OCI-M2 (cell line): ENCODE measurements at regions not wholly inside any gene's neighbourhood (a gene's known extent, or its start where the extent isn't known, plus 50 kb on each side); places are given as distances from the start of the nearest gene placed in this dataset.
"Not testable (repeated sequence)": the region's sequence is repeated elsewhere in the genome, so short reads cannot be mapped to it uniquely, and the experiment has no call there.

ENCODE experiments used
- DNase-seq: peaks from one replicate; lab custom pipeline; 2025; ENCODE audit not compliant: unreplicated experiment; lab: John Stamatoyannopoulos, UW

DNA sequence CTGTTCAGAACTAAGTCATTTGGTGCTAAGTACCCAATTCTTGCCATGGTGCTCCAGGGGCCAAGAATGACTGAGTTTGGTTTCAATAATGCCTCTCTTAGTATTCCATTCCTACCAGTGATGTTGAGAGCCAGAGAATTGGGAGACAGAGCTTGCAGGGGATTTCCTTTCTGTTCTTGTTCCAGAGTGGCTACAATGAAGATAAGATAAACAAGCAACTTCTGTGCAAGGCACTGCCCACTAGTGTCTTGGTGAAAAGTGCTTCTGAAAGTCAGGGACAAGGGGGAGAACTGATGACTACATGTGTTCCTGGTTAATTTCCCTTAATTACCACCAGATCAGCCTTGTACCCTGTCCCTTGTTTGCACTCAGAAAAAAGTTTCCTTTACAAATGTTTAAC, 421.6 kb downstream of the BCKDHB start:
- no peak for DNase-seq

DNA sequence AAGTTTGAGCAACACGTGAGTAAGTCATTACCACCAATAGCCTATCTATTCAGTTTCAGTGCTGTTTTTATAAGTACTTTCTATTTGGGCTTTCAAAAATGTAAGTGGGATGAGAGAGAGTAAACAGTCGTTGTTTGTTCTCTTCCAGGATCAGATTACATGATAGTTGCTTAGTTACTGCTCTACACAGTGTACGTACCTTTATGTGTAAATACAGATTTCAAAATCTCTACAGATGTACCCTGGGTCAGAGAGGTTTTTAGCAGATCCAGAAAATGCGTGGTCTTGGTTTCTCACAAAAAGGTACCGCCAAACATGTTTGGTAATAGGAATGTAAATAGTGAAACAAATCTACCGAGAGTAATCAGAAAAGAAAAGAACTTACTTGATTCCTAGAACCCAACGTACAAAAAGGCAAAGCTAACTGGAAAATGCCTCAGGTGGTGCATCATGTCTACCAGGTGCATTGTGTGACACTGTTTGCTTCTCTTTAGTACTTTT, 421.1 kb downstream of the BCKDHB start:
- DNase-seq: no peak

DNA sequence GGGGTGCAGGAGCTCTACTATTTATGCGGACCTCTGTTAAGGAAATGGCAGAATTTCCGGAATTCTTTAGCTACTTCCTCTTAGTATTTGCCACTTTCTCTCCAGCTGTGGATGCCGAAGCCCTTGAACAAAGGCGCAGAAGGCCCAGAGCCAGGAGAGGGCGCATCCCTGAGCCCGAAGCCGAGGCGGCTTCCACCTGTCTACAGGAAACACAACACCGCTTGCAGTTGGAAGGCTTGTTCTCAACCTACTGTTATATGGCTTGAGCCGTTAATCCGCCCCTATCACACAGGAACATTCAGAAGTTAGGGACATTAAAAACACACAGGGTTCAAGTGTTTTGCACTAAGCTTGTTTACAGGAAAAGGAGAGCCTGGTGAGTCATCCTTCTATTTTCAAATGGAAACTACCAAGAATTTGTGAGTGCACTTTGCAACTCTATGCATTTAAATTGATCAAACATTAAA, 417.1 kb downstream of the BCKDHB start:
- no peak for DNase-seq

DNA sequence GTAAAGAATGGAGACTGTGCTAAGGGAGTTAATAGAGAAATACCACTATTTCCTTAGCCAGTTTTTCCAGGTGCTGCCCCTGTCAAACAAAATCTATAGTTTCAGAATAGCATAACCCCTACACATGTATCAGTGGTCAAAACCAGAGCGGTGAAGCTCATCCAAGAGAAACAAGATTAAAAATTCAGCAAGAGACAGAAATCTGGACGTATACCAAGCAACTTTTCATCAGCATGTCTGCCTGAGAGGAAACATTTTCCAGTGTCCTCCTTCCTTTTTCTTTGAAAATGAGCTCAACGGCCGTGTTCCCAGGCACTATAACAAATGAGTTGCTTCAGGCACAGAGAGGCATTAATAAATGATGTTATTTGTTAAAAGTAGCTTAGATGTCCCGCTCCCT, 416.5 kb downstream of the BCKDHB start:
- no peak for DNase-seq

DNA sequence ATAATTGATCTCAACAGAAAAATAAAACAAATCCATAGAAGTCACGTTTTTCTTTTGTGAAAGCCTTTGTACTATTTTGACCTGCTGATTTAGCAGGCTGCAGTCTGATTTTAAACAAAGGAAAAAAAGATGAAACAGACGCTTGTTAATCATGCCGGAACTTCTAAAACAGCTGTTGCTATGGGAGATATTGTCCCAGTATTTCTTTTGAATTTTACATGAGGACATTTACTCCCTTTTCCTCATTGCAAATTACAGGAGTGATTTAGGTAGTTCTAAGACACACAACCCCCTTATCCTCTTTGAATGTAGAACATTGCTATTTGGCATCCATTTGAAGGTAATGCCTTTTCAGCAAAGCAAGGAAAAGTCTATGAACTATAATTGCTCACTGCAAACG, 416.1 kb downstream of the BCKDHB start:
- DNase-seq: no peak

DNA sequence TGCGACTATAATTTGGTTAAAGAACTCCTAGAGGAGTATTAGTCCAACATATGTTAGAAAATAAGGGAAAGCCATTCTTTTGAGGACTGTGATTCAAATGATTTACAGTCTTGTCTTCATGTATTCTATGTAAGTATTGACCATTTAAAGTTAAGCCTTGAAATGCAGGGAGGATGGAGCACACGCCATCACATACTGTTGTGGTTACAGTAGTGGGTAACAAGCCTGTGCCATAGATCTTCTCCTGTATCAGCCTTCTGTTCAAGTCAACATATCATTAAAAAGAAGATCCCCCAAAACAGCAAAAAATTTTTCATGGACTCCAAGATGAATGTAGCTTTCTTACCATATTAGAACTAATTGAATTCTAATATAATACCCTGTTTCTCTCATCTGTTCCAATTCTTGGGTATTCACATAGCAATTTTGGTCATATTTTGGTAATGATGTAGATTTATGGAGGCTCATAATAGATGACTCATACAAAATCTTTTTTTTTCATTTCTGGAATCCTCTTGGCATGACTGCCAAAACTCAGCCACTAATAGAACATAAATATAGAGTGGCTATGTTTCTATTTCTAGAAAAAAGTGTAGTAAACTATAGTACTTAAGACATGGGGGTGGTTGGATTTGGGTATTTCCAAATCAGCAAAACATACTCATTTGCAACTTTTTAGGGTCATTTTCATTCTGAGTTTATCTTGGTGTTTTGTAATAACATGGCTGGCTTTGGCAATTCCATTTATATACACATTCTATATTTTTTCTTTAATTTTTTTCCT, 413.5 kb downstream of the BCKDHB start:
- no peak for DNase-seq

DNA sequence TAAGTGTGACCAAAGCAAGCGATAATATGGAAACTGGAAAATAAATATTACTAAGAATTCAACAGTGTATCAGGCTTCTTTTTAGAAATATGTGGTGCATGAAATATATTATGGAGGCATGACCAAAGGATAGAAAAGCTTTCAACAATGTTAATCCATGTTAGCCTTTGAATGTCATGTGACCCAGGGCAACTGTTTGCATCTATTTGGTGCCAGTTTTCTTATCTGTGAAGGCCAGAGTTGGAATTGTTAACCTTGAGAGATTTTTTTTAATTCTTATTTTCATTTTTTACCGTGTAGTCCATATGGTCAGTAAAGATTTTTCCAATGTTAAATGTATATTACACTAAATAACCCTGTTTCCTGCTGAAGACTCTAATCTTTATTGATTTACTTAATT, 411.1 kb downstream of the BCKDHB start:
- DNase-seq: no peak

DNA sequence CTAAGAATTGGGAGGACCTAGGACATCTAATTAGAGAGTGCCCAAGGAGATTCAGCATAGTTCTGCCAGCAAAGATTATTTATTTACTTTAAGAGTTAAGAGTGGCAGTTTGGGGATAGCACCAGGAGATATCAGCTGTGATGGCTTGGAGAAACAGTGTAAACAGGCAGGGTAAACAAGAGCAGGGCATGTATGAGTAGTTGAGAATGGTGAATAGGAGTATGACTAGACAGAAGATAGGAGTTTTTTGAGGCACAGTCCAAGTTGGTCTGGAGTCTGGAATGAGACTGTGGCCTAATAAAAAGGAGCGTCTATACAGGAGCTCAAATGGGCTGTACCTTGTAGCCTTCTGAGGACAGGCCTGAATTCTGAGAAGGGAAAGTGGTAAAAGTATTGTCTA, 404.1 kb downstream of the BCKDHB start:
- DNase-seq: not testable (repeated sequence)

DNA sequence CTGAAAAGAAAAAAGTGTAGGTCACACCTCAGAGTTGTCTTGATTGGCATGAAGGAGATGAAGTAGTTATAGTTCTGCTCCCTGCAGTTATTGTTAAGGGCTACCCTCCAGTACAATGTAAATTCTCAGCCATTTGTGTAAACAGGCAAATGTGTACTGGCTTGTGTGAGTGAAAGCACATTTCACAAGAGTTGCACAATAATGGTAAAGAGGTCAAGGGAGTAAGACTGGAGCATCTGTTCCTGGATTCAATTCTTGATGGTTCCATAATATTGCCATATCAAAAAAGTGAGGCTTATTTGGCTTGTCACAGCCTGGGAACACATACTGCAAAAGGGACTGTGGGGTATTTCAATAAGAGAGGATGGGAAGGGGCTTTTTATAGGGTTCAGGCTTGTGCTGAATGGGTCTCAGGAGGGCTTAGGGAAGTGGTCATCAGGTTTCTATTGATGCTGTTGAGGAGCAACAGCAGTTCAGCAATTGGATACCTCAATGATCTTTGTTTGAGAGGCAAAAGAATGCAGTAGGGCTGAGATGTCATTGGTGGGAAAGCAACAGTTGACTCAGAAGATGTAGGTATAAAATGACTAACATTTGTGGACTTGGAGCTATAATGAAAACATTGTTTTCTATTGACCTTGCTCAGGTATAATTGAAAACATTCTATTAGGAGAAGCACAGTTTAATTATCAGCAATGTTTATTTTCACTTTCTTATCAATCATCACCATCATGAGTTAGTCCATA, 402.6 kb downstream of the BCKDHB start:
- DNase-seq: no peak

DNA sequence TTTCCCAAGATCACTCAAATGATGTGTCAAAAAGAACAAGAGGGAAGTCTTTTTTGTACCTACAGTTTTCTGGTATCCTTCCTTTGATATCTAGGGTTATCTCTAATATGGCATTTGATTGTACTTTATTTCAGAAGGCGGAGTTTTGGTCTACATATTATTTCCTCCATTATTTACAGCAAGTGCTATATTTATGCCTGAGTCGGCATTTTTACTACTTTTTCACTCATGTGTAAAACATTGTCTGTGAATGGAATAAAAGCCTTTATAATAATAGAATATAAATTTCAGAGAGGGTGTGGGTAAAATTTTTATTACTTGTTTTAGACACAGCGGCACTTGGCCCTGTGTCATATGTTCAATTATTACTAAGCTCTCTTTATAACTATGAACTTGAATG, 398.4 kb downstream of the BCKDHB start:
- no peak for DNase-seq

DNA sequence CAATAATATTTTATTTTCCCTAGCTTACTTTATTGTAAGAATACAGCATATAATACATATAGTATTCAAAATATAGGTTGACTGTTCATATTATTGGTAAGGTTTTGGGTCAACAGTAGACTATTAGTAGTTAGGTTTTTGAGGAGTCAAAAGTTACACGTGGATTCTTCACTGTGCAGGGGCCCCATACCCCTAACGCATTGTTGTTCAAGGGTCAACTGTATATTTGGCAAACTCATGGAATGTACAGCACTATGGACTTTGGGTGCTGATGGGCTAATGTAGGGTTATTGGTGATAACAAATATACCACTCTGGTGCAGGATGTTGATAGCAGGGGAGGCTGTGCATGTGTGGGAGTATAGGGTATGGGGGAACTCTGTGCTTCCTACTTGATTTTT, 397.2 kb downstream of the BCKDHB start:
- no peak for DNase-seq

DNA sequence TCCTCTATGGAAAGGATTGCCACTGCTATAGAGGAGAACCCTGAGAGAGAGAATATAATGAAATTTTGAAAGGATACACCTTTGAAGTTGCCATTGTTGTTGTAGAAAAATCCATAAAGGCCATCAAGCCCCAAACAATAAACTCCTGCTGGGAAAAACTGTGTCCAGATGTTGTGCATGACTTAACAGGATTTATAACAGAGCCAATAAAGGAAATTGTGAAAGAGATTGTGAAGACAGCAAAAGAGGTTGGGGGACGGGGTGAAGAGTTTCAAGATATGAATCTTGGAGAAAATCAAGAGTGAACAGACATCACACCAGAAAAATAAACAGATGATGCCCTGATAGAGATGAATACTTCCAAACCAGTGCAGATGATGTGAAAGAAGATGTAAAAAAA, 396.4 kb downstream of the BCKDHB start:
- DNase-seq: no peak

DNA sequence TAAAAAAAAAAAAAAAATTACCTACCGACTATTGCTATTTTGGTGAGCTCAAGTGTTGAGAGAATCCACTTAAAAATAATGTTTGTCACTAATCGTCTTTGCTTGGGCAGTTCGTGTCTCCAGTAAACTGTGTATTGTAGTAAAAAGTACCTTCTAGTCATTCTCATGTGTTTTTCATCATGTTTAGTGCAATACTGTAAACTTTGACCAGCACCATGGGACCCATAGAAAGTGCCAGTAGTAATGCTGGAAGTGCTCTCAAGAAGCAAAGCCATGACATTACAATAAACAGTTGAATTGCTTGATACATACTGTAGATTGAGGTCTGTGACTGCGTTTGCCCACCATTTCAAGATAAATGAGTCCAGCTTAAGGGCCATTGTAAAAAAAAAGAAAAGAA, 395.2 kb downstream of the BCKDHB start:
- DNase-seq: no peak

DNA sequence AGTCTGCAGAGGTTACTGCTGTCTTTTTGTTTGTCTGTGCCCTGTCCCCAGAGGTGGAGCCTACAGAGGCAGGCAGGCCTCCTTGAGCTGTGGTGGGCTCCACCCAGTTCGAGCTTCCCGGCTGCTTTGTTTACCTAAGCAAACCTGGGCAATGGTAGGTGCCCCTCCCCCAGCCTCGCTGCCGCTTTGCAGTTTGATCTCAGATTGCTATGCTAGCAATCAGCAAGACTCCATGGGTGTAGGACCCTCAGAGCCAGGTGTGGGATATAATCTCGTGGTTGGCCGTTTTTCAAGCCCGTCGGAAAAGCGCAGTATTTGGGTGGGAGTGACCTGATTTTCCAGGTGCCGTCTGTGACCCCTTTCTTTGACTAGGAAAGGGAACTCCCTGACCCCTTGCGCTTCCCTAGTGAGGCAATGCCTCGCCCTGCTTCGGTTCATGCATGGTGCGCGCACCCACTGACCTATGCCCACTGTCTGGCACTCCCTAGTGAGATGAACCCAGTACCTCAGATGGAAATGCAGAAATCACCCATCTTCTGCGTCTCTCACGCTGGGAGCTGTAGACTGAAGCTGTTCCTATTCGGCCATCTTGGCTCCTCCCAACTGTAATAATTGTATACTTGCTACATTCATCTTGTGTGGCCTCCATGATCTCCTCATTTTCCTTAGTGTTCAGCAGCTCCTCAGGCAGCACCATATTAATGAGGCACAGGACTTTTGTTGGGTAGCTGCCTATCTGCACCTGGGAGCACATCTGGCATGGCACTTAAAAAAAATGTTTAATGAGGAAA, 391.4 kb downstream of the BCKDHB start:
- DNase-seq: not testable (repeated sequence)

DNA sequence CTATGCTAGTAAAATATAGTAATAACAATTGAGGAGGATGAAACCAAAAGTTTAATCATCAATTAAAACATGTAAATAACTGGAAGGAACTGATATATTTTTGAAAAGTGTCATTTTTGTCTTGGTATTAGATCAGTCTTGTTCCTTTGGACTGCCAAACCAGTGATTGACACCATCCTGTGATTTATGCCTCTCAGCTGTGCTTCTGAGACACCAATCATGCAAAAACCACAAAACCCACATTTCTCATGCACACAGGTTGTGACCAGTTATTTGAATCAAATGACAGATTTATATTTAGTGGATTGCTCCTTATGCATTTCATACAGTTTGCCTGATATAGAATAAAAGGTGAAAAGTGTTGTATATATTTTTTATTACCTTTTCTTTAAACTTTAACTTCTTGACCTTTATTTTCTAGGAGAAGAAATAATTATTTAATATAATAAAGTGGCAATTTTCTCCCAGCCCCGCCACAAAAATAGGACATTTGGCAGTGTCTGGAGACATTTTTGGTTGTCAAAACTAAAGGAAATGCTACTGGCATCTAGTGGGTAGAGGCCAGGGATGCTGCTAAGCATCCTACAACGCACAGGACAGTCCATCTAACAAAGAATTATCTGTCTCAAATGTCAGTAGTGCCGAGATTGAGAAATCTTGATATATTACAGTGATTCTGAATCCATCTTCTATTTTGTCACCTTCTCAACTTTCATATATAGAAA, 383.6 kb downstream of the BCKDHB start:
- no peak for DNase-seq

DNA sequence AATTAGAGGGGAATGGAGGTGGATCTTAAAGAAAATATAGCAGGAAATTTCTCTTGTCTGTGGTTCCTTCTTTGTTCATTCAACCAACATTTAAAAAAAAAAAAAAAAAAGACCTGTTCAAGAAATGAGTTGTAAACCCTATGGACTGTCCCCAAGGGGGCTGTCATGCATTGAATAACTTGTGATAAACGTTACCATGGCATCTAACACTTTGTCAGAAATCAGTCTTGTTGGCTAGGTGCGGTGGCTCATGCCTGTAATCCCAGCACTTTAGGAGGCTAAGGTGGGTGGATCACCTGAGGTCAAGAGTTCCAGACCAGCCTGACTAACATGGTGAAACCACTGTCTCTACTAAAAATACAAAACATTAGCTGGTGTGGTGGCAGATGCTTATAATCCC, 381.7 kb downstream of the BCKDHB start:
- DNase-seq: no peak

DNA sequence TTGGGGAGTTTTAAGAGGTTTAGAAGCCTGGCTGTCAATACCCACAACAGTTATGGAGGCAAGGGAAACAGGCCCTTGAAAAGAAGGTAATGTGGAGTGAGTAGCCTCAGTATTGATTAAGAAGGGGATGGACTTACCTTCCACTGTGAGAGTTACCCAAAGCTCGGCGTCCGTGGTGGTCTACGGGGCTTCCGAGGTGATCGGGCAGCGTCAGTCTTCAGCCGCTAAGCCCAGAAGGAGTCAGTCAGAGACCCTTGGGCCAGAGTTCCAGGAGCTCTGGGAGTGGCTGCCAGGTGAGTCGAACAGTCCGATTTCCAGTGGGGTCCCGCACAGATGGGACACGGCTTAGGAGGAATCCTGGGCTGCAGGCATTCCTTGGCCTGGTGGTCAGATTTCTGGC, 379.0 kb downstream of the BCKDHB start:
- DNase-seq: not testable (repeated sequence)

DNA sequence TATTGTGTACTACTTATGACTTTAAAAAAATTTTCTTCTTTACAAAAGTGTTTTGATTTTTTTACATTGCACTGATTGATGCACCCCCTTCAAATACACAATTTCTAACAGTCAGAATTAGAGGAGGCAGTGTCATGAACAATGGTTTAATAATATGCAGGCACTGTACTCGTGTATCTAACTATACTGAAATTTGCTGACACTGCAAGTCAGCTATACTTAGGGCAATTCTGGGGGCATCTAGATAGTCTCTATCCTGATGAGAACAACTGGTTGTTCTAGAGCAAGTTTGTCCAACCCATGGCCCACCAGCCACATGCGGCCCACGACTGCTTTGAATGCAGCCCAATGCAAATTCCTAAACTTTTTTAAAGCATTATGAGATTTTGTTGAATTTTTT, 375.6 kb downstream of the BCKDHB start:
- DNase-seq: no peak

DNA sequence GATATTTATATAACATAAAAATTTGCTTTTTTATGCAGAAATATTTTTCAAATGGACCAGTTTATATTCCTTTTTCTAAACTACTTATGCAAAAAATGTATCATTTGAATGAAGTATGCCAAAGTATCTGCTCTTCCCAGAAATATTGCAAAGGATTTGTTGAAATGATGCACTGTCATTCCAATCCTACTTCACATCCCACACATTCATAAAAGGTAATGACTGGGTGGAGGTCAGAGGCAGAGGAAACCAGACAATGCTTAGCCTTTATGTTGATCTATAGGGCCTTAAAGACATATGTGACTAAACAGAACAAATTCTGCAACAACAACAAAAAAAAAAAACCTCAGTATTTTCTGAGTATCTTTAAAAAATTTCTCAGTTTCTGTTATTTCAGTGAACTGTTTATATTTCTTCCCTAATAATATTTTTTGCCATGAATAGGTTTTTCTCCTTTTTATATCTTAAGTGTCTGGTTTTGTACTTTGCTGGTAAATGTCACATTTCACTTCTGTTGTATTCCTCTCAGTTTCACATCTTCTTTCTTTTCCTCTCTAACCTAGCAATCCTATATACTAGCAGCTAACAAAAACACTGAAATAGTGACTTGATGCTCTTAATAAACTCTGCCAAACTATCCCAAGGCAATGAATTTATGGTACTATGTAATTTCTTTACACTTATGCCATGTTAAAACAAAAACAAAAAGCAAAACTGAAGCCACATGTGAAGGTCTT, 374.1 kb downstream of the BCKDHB start:
- no peak for DNase-seq

DNA sequence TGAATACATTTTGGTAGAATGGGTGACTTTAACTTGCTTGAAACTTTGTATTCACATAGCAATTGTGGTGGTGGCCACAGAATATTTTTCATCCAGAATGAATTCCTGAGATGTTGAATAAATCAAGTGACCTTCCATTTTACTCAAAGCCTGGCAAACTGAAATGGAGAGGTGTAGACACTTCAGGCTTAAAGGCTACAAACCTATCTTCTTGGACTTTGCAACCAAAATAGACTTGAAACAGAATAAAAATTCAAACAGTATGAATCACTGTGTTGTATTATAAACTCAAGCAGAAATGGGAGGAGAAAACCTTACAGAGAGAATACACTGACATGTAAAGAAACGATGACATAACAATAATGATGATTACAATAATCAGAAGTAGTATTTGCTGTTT, 371.6 kb downstream of the BCKDHB start:
- DNase-seq: no peak
